ENCODE measurements at regions not wholly inside any gene's neighbourhood (a gene's known extent, or its start where the extent isn't known, plus 50 kb on each side); places are given as distances from the start of the nearest gene placed in this dataset.

DNA sequence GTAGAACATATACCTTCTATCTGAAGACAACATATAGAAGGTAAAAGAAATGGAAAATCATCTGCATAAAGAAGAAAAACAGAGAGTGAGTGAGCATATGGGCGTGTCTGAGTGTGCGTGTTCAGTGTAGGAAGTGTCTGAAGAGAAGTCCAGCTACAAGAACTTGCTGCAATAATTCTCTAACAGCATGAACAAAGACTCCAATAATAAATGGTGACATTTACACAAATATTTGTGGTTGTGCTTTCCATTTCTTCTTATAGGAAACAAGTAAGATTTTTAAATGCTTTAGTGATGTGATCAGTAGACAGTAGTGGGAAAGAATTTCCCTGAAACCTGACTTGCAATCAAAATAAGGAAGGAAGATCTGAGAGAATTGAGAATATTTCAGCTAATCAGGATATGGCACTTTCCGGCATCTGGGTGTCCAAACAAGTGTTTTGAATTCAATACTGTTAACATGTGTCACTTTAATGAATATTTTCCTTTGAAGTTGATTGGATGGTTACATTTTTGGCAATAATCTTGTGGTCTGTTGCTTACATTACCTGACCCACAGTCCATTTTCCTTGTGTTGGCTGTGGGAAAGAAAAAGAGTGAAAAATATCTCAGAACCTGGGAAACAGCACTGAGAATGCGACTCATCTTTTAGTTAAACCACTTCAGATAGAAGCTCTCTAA is 154.0 kb downstream of the TGFB2 start:
- H3K4me1 ChIP-seq, result peaks cover 0 to 17% (median 11%) of the 10 kb centered on the region in 6 donors
- no peaks in the 10 kb centered on the region for H3K9me3 ChIP-seq
- H3K36me3 ChIP-seq, result no peaks in the 10 kb centered on the region
- TF ChIP-seq POLR2A (IDR thresholded peaks at IDR 0.05) (no peak), POLR2AphosphoS5 (IDR thresholded peaks at IDR 0.05) (no peak)
- TF ChIP-seq, protein P1, sequence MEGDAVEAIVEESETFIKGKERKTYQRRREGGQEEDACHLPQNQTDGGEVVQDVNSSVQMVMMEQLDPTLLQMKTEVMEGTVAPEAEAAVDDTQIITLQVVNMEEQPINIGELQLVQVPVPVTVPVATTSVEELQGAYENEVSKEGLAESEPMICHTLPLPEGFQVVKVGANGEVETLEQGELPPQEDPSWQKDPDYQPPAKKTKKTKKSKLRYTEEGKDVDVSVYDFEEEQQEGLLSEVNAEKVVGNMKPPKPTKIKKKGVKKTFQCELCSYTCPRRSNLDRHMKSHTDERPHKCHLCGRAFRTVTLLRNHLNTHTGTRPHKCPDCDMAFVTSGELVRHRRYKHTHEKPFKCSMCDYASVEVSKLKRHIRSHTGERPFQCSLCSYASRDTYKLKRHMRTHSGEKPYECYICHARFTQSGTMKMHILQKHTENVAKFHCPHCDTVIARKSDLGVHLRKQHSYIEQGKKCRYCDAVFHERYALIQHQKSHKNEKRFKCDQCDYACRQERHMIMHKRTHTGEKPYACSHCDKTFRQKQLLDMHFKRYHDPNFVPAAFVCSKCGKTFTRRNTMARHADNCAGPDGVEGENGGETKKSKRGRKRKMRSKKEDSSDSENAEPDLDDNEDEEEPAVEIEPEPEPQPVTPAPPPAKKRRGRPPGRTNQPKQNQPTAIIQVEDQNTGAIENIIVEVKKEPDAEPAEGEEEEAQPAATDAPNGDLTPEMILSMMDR (IDR thresholded peaks at IDR 0.05 in 8 of 11, conservative IDR thresholded peaks at IDR 0.05 in 3 of 11), result no peak
- H3K4me3 ChIP-seq, result peak overlapping the region in 2 of 8 donors; percentile 1 to 35
- no peak for DNase-seq
- WGBS, 5 donors, result 23 to 30% (median 27%) methylated on average over 4 of the region's 4 CpGs
- no peaks in the 10 kb centered on the region for H3K27me3 ChIP-seq (replicated peaks in 1 of 7)
- intact Hi-C loops (cut with DNase I; ENCODE audit: low total_unique reads), result no loop called here
- H3K27ac ChIP-seq, result peak overlapping the region in 5 of 8 donors; percentile 10 to 50 (median 22)

DNA sequence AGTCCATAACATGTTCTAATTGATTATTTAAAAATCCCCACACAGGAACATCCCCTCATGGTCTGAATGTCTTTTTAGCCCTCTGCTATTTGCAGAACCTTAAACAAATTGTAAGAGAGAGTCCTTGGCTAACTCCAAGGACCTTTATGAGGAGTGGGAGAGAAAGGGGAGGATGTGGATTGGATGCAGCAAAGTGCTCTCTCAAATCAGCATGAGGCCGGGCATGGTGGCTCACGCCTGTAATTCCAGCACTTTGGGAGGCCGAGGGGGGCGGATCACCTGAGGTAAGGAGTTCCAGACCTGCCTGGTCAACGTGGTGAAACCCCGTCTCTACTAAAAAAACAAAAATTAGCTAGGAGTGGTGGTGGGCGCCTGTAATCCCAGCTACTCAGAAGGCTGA is 154.8 kb downstream of the TGFB2 start:
- DNase-seq, result no peak
- H3K4me1 ChIP-seq, result peaks cover 0 to 17% (median 11%) of the 10 kb centered on the region in 6 donors
- peak overlapping the region in 1 of 8 donors; percentile 48 for H3K27ac ChIP-seq
- TF ChIP-seq, protein P1 (IDR thresholded peaks at IDR 0.05 in 8 of 11, conservative IDR thresholded peaks at IDR 0.05 in 3 of 11), result no peak
- no peak for TF ChIP-seq POLR2A (IDR thresholded peaks at IDR 0.05)
- no peaks in the 10 kb centered on the region for H3K36me3 ChIP-seq
- H3K4me3 ChIP-seq, result no peak overlapping the region
- 89 to 95% (median 93%) methylated on average over 7 of the region's 7 CpGs for WGBS, 5 donors
- H3K9me3 ChIP-seq, result no peaks in the 10 kb centered on the region
- intact Hi-C loops (cut with DNase I; ENCODE audit: low total_unique reads), result no loop called here
- no peaks in the 10 kb centered on the region for H3K27me3 ChIP-seq (replicated peaks in 1 of 7)

DNA sequence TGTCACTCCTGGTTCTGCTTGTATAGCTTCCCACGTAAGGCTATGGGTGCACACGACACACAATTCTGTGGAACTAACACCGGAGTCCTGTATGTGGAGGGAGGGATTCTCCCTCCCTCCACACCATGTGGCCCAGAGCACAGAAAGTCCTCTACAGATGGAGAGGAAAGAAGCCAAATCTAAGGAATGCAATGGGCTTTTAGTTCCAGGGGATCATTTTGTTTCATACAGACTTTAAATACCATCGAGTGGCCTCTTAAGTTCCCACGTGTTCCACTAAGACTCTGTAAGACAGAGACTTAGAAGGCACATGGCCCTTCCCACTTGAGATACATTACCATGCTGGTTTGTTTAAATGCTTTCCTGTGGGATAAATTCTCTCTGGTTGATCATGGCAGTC is 156.0 kb downstream of the TGFB2 start:
- Histone ChIP-seq H3K27ac (no peak overlapping the region), H3K27me3 (replicated peaks in 1 of 7) (no peaks in the 10 kb centered on the region), H3K36me3 (no peaks in the 10 kb centered on the region), H3K9me3 (peaks cover 0 to under 1% (median 0%) of the 10 kb centered on the region in 8 donors), H3K4me3 (no peak overlapping the region), H3K4me1 (peaks cover 0 to 17% (median 11%) of the 10 kb centered on the region in 6 donors)
- intact Hi-C loops (cut with DNase I; ENCODE audit: low total_unique reads), result no loop called here
- 82 to 94% (median 87%) methylated on average over 5 of the region's 5 CpGs for WGBS, 5 donors
- DNase-seq, result no peak
- TF ChIP-seq, protein P1 (IDR thresholded peaks at IDR 0.05 in 8 of 11, conservative IDR thresholded peaks at IDR 0.05 in 3 of 11), result no peak
- TF ChIP-seq POLR2A (IDR thresholded peaks at IDR 0.05) (no peak), POLR2AphosphoS5 (IDR thresholded peaks at IDR 0.05) (no peak)

DNA sequence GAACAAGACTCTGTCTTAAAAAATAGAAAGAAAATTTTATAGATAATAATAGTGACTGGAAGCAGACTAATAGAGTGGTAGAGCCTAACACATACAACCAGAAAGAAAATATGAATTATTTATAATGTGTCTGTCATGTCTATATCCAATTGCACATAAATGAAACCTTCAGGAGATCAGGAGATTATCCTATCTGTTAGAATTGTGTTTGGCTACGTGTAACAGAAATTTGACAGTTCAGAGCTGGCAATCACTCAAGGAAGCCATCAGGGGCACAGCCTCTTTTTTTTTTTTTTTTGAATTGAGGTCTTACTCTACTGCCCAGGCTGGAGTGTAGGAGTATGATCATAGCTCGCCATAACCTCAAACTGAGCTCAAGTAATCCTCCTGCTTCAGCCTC is 157.2 kb downstream of the TGFB2 start:
- peaks cover 0 to 17% (median 11%) of the 10 kb centered on the region in 6 donors for H3K4me1 ChIP-seq
- DNase-seq, result no peak
- H3K36me3 ChIP-seq, result no peaks in the 10 kb centered on the region
- TF ChIP-seq, protein P1 (IDR thresholded peaks at IDR 0.05 in 8 of 11, conservative IDR thresholded peaks at IDR 0.05 in 3 of 11), result no peak
- TF ChIP-seq POLR2A (IDR thresholded peaks at IDR 0.05), result no peak
- TF ChIP-seq POLR2AphosphoS5 (IDR thresholded peaks at IDR 0.05), result no peak
- H3K27ac ChIP-seq, result no peak overlapping the region
- 80 to 92% (median 87%) methylated on average over 2 of the region's 2 CpGs for WGBS, 5 donors
- peaks cover 1 to 13% (median 4%) of the 10 kb centered on the region in 8 donors for H3K9me3 ChIP-seq
- H3K4me3 ChIP-seq, result no peak overlapping the region
- intact Hi-C loops (cut with DNase I; ENCODE audit: low total_unique reads), result no loop called here
- no peaks in the 10 kb centered on the region for H3K27me3 ChIP-seq (replicated peaks in 1 of 7)
